ENCODE measurements at regions not wholly inside any gene's neighbourhood (a gene's known extent, or its start where the extent isn't known, plus 50 kb on each side); places are given as distances from the start of the nearest gene placed in this dataset.
"Not testable (repeated sequence)": the region's sequence is repeated elsewhere in the genome, so short reads cannot be mapped to it uniquely, and the experiment has no call there.

DNA sequence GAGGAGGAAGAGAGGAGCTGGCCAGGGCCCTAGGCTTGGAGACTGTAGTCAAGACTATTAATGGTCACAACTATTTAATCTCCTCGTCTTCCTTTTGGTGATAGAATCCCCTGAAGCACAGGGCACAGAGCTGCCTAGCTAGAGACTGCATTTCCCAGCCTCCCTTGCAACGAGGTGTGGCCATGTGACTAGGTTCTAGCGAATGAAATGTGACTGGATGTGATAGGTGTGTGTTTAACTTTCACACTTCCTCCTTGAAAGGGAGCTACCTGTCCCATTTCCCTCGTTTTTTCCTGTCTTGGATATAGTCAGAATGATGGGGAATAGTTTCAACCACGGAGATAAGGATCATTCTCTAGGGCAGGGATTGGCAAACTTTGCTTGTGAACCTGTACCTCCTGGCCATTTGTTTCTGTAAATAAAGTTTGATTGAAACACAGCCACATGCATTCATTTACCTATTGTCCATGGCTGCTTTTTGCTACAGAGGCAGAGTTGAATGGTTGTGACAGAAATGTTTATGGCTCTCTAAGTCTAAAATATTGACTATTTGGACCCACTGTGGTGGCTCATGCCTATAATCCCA, 313.5 kb downstream of the MIAT start:
- Mint-ChIP-seq H3K36me3 (ENCODE audit: low read depth) (no peaks in the 10 kb centered on the region), H3K27me3 (ENCODE audit: low read depth) (peaks cover 20% of the 10 kb centered on the region), H3K4me3 (no peak overlapping the region), H3K27ac (ENCODE audit: unreplicated experiment) (no peak overlapping the region), H3K4me1 (no peaks in the 10 kb centered on the region), H3K9me3 (no peaks in the 10 kb centered on the region)
- no peak for DNase-seq (ENCODE audit: low read depth, low spot score)
- TF ChIP-seq, protein P1, sequence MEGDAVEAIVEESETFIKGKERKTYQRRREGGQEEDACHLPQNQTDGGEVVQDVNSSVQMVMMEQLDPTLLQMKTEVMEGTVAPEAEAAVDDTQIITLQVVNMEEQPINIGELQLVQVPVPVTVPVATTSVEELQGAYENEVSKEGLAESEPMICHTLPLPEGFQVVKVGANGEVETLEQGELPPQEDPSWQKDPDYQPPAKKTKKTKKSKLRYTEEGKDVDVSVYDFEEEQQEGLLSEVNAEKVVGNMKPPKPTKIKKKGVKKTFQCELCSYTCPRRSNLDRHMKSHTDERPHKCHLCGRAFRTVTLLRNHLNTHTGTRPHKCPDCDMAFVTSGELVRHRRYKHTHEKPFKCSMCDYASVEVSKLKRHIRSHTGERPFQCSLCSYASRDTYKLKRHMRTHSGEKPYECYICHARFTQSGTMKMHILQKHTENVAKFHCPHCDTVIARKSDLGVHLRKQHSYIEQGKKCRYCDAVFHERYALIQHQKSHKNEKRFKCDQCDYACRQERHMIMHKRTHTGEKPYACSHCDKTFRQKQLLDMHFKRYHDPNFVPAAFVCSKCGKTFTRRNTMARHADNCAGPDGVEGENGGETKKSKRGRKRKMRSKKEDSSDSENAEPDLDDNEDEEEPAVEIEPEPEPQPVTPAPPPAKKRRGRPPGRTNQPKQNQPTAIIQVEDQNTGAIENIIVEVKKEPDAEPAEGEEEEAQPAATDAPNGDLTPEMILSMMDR (conservative IDR thresholded peaks at IDR 0.05): no peak

DNA sequence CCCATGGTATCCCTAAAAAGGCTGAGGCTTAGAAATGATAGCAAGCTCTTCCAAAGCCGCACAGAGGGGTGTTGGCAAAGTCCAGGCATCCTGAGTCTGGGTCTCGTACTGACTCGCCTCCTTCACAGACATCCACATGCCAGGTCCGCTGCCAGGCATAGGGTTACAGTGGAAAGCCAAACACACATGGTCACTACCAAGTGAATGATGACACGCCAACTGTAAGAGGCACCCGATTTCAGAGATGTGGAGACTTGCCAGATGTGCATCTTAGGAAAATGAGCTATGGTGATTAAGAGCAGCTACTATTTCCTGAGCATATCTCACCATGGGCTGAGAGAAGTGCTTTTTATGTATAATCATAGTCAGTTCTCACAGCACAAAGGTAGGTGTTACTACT, 314.9 kb downstream of the MIAT start:
- no peaks in the 10 kb centered on the region for H3K4me1 Mint-ChIP-seq
- peaks cover 20% of the 10 kb centered on the region for H3K27me3 Mint-ChIP-seq (ENCODE audit: low read depth)
- H3K9me3 Mint-ChIP-seq: no peaks in the 10 kb centered on the region
- no peaks in the 10 kb centered on the region for H3K36me3 Mint-ChIP-seq (ENCODE audit: low read depth)
- DNase-seq (ENCODE audit: low read depth, low spot score): no peak
- no peak overlapping the region for H3K27ac Mint-ChIP-seq (ENCODE audit: unreplicated experiment)
- no peak overlapping the region for H3K4me3 Mint-ChIP-seq
- TF ChIP-seq, protein P1 (conservative IDR thresholded peaks at IDR 0.05): no peak

DNA sequence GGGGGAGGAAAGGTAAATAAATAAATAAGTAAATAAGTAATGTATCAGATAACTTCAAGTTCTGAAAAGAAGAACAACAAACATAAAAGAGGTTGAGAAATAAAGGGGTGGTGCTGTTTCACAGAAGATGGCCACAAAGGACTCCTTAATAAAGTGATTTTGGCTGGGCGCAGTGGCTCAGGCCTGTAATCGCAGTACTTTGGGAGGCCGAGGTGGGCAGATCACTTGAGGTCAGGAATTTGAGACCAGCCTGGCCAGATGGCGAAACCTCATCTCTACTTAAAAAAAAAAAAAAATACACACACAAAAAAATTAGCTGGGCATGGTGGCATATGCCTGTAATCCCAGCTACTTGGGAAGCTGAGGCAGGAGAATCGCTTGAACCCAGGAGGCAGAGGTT, 315.5 kb downstream of the MIAT start:
- not testable (repeated sequence) for H3K36me3 Mint-ChIP-seq (ENCODE audit: low read depth); H3K9me3 Mint-ChIP-seq; DNase-seq (ENCODE audit: low read depth, low spot score); H3K27ac Mint-ChIP-seq (ENCODE audit: unreplicated experiment); H3K4me3 Mint-ChIP-seq; H3K4me1 Mint-ChIP-seq
- peaks cover 25% of the 10 kb centered on the region for H3K27me3 Mint-ChIP-seq (ENCODE audit: low read depth)

DNA sequence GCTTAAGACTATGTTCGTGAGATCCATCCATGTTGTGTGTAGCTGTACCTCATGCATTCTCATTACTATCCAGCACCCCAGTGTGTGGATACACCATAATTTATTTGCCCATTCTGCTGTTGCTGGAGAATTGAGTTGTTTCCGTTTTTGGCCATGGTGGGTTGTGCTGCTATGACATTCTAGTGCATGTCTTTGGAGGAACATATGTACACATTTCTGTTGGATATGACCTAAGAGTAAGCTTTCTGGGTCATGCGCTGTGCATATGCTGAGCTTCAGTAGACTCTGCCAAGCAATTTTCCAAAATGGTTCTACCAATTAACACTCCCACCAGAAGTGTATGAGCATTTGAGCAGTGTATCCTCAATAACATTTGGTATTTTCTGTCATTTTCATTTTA, 316.6 kb downstream of the MIAT start:
- H3K9me3 Mint-ChIP-seq: no peaks in the 10 kb centered on the region
- no peaks in the 10 kb centered on the region for H3K4me1 Mint-ChIP-seq
- H3K27ac Mint-ChIP-seq (ENCODE audit: unreplicated experiment): no peak overlapping the region
- TF ChIP-seq, protein P1 (conservative IDR thresholded peaks at IDR 0.05): no peak
- no peak for DNase-seq (ENCODE audit: low read depth, low spot score)
- no peaks in the 10 kb centered on the region for H3K36me3 Mint-ChIP-seq (ENCODE audit: low read depth)
- H3K4me3 Mint-ChIP-seq: no peak overlapping the region
- peaks cover 34% of the 10 kb centered on the region for H3K27me3 Mint-ChIP-seq (ENCODE audit: low read depth)

DNA sequence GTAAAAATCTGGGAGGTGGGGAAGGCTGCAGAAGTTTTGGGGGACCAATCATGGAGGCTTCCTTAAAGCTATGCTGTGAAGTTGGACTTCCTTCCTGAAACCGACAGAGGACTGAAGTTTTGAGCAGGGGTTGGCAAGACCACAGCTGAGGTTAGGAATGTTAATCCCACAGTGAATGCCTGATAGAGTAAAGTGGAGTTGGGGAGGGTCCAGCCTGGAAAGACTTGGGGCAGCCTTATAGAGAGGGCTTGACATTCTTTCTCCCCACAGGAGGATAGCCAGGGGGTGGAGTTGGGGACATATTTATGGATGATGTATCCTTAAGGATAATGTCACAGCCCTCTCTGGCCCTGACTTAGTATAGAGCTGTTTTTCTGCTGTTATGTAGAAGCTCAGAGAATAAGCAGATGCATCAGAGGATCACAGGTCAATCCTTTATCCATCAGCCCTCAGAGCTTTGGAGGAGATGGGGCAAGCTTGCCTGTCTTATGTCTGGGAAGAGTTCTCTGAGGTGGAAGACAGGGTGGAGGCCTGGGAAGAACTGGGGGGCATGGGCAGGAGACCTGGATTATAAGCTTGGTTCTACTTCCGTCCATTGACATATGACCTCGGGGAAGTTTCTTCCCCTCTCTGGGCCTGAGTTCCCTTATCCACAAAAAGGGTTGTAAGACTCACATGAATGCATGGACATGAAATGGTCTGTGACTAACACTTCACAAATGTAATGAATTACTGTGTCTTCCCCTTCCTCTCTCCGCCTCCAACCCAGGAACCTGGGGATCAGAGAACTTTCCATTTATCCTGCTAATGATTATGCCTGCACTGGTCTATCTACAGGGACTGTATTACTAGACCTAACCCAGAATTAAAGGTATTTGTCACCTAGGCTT, 317.8 kb downstream of the MIAT start:
- Mint-ChIP-seq H3K4me1 (no peaks in the 10 kb centered on the region), H3K27ac (ENCODE audit: unreplicated experiment) (no peak overlapping the region), H3K36me3 (ENCODE audit: low read depth) (no peaks in the 10 kb centered on the region), H3K9me3 (no peaks in the 10 kb centered on the region), H3K4me3 (no peak overlapping the region), H3K27me3 (ENCODE audit: low read depth) (peaks cover 43% of the 10 kb centered on the region)
- no peak for DNase-seq (ENCODE audit: low read depth, low spot score)
- TF ChIP-seq, protein P1 (conservative IDR thresholded peaks at IDR 0.05): no peak

DNA sequence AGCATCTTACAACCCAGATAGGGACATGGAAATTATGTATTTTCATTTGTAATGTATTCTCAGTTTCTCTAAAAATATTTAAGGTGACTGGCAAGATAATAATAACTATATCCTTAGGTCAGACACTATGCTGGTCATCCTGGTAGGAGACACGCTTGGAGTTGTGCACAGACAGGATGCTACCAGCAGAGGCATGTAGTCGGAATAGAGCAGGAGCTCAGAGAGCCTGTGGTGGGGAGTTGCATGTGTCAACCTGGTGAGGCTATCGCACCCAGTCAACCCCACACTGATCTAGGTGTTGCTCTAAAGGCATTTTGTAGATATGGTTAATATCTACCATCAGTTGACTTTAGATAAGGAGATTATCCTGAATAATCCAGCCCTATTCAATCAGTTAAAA, 318.5 kb downstream of the MIAT start:
- Mint-ChIP-seq H3K9me3 (no peaks in the 10 kb centered on the region), H3K36me3 (ENCODE audit: low read depth) (no peaks in the 10 kb centered on the region), H3K27ac (ENCODE audit: unreplicated experiment) (no peak overlapping the region), H3K4me3 (no peak overlapping the region), H3K27me3 (ENCODE audit: low read depth) (peaks cover 50% of the 10 kb centered on the region), H3K4me1 (no peaks in the 10 kb centered on the region)
- DNase-seq (ENCODE audit: low read depth, low spot score): no peak
- TF ChIP-seq, protein P1 (conservative IDR thresholded peaks at IDR 0.05): no peak
